SK-N-SH (cell line): ENCODE measurements at regions not wholly inside any gene's neighbourhood (a gene's known extent, or its start where the extent isn't known, plus 50 kb on each side); places are given as distances from the start of the nearest gene placed in this dataset.

Experiments
- CTCF ChIP-seq: fragments of 200-600 bp; sonication (generic); IDR thresholded peaks from 2 replicates; pipeline ENCODE4 v1.6.1; 2017; ENCODE audit warnings: antibody characterized with exemption, mild to moderate bottlenecking, moderate library complexity
- TAF1 ChIP-seq: IDR thresholded peaks from 2 replicates; pipeline ENCODE4 v1.6.1; 2012; ENCODE audit warnings: low read depth, mild to moderate bottlenecking, low read length, moderate library complexity, borderline replicate concordance

GRCh38 chr13:102956449-102956848, 109.8 kb downstream of the SLC10A2 start:
- TF ChIP-seq TAF1 (no peak), CTCF (no peak)
